ENCODE measurements at regions not wholly inside any gene's neighbourhood (a gene's known extent, or its start where the extent isn't known, plus 50 kb on each side); places are given as distances from the start of the nearest gene placed in this dataset.

DNA sequence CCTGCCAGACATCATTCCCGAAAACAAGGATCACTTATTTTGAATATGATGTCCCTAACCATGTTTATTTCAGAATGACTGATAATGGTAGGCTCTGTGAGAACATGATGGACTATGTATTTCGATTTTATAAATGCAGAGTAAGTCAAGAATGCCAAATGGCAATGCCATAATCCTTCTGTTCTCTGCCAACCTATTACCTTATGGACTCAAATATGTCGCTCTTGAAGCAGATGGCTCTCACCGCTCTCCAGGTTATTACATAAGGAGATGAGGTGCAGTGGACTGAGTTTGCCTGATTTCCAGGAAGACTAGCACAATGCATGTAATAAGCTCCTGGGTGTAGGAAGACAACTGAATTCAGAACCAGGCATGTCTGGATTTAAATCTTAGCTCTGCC lies 227.2 kb downstream of the BTG1 start:
- no peak for DNase-seq

DNA sequence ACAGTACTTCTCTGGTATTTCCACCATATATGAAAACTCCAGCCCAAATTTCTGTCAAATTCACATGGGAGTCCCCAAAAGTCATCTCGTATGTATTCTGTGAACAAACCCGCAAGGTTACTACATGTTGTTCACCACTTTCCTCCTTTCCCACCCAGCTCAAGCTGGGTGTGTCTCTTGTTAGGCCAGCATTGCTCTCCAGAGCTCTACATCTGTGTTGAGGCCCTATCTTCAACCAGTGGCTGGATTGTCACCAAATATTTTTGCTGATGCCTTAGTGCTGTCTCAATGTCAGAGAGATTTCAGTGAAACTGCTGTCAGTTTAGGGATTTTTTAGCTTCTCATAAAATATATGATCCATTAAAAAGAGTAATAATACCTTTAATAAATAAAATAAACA lies 230.9 kb downstream of the BTG1 start:
- no peak for DNase-seq

DNA sequence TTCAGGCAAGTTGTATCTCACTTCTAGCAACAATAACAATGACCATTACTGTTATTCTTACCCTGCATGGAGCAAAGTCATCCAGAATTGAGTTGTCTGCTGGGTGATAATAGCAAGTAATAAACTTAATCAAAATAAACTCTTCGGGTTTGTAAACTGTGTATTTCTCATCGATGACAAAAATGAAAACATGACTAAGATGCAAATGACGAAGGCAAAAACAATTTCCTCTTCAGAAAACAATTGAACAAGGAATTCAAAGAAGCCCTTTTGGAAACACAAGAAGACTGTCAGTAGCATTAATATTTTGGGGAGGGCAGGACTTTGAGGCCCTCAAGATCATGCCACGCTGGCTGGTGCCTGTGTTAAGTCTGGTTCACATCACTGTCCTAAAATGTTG lies 232.0 kb downstream of the BTG1 start:
- no peak for DNase-seq

DNA sequence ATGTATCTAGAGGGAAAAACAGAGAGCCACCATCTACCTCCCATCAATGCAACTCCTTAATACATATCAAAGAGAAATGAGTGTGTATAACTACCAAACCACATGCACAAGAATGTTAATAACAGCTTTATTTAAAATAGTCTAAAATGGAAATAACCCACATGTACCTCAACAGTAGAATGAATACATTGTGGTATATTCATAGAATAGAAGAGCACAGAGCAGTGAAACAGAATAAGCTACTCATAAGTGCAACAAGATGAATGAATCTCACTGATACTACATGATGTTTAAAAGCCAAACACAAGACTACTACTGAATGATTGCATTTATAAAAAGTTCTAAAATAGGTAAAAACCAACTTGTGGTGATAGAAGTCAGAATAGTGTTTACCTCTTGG lies 232.5 kb downstream of the BTG1 start:
- DNase-seq, result no peak

DNA sequence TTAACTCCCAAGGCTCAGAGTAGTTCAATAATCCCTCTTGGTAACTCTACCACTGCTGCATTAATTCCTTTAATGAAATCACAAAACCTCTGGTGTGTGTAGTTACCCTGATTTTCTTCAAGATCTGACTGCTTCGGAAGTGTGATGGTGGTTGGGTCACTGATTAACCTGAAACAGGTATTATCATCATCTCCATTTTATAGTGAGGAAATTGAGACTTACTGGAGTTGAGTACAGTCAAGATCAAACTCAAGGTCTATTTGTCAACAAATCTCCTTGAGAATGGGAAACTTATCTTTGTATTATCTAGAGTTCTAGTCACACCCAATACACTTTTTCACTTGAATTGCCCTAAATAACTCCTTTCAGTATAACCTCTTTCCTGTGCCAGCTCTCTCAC lies 233.5 kb downstream of the BTG1 start:
- DNase-seq, result no peak

DNA sequence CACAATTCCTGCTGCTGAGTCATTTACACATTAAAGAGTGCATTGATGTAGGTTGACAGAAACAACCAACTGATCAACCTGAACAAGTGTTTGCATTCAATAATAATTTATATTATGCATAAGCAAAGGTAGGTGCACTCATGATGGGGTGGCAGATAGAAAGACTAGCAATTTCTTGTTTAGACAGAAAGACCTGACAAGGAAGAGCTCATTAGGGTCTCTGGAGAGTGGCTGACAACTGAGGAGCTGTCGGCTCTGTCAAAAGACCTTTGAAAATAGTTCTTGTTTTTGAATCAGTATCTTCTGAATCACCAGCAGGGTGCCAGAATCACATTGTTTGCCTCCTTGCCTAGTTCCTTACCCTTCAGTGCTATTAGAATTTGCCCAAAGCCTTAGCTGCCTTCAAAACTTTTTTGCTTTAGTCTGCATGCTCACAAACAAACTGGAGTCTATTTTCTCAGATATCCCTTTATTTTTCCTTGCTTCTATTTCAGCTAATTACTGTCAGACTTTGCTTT lies 234.7 kb downstream of the BTG1 start:
- no peak for DNase-seq

DNA sequence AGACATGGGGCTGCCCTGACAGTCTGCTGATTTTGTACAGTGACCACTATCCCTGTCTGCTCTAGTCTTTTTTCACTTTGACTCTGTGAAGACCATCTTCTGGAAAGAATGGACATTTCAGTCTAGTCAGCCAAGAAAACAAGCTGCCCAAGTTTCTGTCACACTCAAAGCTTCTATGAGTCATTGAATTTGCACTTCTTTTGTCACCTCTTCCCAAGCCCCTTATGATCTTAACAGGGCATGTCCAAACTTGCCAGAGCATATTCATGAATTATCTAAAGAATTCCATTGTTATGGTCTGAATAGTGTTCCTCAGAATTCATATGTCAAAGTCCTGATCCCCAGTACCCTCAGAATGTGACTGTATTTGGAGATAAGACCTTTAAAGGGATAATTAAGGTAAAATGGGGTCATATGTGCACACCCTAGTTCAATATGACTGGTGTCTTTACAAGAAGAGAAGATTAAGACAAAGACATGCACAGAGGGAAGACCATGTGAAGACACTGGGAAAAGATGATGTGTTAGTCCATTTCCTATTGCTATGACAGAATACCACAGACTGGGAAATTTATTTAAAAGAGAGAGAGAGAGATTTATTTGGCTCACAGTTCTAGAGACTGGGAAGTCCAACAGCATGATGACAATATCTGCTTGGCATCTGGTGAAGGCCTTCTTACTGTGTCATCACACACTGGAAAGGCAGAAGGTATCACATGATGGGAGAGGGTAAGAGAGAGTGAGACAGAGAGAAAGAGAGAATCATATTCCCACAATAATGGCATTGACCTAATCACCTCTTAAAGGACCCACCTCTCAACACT lies 242.6 kb downstream of the BTG1 start:
- no peak for DNase-seq

DNA sequence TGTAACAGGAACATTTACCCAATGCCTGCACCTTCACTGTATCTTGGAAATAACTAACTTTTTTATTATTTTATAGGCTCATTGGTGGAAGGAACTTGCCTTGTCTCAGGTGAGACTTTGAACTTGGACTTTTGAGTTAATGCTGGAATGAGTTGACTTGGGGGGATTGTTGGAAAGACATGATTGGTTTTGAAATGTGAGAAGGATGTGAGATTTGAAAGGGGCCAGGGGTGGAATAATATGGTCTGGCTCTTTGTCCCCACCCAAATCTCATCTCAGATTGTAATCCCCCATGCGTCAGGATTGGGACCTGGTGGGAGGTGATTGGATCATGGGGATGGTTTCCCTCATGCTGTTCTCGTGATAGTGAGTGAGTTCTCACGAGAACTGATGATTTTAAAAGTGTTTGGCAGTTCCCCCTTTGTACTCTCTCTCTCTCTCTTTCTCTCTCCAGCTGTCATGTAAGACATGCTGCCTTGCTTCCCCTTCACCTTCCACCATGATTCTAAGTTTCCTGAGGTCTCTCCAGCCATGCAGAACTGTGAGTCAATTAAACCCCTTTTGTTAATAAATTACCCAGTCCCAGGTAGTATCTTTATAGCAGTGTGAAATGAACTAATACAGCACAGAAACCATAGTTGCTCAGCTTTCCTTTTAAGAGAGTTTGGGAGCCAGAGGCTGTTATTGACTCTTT lies 244.1 kb downstream of the BTG1 start:
- DNase-seq, result no peak

DNA sequence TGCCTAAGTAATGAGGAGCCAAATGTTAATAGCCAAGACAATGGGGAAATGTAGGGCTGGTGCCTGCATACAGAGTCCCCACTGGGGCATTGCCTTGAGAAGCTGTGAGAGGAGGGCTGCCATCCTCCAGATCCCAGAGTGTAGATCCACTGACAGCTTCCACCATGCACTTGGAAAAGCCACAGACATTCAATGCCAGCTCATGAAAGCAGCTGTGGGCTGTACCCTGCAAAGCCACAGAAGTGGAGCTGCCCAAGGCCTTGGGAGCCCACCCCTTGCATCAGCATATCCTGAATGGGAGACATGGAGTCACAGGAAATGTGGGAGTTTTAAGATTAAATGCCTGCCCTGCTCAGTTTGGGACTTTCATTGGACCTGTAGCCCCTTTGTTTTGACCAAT lies 244.7 kb downstream of the BTG1 start:
- no peak for DNase-seq

DNA sequence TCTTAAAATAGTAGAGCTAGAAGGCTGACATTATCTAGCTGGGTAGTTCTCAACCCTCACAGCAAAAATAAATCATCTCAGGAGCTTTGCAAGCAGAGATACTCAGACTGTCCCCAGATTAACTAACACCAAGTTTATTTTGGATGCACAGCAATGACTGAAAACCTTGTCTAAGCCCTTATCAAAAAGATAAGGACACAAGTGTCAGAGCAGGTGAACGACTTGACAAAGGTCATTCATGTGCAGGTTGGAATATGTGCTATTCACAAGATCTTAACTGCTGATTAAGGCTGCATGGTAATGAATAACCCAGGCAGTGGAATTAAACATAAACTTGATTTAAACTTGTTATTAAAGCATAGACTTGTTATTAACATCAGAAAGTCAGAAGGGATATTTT lies 246.6 kb downstream of the BTG1 start:
- DNase-seq, result no peak

DNA sequence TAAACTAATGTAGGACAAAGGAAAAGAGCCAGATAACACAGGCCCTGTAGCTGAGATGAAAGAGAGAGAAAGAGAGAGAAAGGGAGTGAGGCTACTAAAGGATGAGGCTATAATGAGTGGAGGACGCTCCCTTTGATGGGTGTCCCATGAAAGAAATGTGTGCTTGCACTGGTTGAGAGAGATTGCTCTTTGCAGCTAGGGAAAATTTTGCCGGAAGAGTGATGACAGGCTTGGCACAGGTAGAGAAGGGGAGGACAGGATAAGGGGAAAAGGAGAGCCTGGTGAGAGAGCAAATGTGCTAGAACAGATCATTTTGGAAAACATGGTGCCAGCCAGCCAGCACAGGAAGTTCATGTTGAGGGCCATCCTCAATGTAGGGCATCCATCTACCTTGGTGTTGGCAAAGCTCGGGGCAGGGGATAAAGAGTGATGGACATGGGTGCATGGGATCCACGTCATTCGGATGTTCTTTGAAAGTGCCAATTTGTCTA lies 248.6 kb downstream of the BTG1 start:
- no peak for DNase-seq

DNA sequence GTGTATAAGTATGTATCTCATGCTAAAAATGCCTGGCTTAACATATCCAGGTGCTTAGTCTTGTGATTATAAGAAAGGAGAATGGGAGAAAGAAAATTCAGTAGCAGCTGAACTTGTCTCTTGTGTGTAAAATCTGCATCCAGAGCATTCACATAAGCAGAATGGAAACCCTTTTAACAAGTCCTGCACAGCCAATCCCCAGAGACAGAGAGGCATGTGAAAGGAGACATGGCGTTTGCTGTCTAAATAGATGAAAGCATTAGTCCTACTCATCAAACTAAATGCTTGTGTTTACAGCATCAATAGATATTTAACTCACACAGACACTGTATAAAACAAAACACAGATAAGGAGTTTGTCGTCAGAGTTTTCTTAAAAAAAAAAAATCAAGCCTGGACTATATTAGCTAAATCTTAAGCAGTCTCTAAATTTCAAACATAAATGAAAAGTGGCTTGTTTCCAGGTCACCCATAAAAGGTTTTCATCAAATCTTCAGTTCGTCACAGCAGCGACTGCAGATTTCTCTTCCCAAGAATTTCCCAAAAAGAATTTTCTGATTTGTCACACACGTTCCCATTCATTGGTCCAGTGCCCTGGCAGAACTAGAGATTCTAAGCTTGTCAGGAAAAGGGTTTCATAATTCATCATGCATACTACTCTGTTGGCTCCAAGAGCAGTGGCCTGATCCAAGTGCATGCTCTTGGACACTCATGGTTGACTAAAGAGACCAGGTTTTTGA lies 249.2 kb downstream of the BTG1 start:
- DNase-seq, result no peak

DNA sequence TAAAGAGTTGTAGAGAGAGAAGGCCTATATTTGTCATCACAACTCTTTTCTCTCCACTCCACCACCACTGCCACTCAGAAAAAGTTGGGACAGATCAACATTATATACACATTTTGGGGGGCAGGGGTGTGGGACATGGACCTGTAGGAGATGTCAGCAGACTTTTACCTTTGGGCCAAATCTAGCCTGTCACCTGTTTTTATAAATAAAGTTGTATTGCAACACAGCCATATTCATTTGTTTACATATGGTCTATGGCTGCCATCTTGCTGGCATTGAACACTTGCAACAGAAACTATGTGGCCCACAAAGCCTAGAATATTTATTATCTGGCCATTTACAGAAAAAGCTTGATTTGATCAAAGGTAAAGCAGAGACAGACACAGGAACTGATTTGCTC lies 250.7 kb downstream of the BTG1 start:
- no peak for DNase-seq

DNA sequence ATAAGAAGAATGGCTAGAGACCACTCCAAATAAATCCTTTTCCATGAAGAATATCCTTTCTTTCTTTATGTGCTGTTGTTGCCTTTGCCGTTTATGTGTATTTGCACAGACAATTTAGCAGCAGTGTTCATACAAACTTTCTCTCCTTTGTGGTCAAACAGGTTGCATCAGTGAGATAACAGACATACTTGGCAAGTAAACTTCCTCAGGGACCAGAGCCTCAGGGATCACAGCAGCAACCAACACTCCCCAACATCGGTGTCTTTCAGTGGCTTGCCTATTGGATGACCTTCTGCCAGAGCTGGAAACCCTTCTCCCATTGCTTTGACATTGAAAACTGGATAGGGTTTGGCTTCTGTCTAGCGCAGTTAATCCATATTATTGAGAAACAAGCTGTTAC lies 252.2 kb downstream of the BTG1 start:
- no peak for DNase-seq

DNA sequence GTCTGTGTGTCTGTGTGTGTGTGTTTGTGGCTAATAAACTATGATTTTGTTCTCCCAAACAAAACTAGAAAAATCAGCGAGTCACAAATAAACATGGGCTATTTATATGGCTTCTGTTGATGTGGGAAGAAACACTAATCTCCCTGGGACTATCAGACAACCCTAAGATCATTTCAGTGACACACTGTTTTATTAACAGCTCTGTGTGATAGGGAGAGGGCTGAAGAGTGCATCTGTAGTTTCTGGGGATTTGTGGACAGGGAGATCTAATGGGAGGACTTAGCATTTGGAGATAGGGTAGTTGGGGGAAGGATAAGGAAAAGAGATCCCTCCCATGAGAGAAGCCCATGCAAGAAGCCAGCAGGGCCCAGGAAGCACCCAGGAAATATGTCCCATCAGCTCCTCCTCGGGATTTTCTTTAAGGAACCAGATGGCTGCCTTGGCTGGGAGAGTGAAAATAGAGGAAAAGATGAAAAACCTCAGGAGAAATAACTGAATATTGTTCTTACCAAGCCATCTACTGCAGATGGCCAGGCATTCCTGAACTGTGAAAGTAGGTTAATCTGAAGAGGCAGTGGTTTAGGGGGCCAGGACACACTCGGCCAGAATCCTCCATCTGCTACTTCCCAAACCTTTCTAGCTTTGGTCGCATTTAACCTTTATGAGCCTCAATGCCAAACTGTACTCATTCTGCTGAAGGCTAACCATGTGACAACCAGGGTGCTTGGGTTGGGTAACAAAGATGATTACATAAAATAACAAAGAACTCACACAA lies 253.4 kb downstream of the BTG1 start:
- no peak for DNase-seq

DNA sequence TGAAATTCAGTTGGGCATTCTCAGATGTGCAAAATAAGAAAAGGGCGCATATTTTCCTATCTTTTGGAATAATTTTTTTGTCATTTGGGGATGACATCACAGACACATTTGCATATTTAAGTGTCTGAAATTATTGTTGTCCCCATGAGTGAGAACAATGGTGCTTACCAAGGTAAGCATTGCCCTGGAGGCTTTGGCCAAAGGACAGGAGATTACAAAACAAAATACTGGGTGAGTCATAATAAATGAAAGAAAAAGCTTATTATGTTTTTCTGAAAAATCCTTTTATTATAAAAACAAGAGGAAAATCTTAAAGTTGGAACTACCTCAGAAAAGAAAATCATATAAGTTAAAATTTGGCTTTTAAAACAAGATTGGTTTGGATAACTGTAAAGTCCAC lies 254.9 kb downstream of the BTG1 start:
- DNase-seq, result no peak

DNA sequence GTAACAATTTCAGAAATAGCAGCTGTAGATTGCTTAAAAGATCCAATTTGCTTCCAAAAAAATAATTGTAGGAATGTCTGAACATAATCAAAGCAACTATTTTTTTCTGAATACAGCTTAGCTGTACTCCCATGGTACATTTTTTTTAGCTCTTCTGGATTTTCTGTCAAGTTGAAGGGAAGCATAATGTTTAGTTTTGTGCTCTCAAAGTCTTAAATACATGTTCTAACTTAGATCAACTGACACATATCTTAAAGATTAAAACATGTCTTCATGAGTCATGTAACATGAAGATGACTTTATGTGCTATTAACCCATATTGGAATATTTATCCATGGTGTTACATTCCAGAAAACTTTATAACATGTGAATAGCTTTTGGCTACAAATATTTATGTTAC lies 255.7 kb downstream of the BTG1 start:
- DNase-seq, result no peak

DNA sequence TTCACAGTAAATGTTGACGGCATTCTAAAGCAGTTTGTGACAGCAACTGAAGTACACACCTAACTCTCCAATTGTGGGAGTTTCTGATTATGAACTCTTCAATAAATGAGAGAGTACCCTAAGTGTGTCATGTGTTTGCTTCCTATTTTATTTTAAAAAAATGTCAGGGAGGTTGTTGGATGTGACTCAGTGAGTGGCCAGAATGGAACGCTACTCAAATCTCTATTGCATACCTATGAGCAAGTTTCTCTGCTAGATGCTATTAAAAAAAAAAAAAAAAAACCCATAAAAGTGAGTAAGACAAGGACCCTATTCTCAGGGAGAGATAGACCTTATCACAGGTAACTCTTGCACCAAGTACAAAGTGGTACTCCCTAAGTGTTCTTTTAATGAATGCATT lies 256.6 kb downstream of the BTG1 start:
- no peak for DNase-seq

DNA sequence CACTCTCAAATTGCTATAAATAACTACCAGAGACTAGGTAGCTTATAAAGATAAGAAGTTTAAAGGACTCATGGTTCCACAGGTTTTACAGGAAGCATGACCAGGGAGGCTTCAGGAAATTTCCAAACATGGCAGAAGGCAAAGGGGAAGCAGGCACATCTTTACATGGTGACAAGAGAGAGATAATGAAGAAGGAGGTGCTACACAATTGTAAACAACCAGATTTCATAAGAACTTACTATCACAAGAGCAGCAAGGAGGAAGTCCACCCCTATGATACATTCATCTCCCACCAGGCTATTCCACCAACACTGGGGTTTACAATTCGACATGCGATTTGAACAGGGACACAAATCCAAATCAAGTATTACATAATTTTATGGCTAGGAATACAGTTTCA lies 257.7 kb downstream of the BTG1 start:
- no peak for DNase-seq

DNA sequence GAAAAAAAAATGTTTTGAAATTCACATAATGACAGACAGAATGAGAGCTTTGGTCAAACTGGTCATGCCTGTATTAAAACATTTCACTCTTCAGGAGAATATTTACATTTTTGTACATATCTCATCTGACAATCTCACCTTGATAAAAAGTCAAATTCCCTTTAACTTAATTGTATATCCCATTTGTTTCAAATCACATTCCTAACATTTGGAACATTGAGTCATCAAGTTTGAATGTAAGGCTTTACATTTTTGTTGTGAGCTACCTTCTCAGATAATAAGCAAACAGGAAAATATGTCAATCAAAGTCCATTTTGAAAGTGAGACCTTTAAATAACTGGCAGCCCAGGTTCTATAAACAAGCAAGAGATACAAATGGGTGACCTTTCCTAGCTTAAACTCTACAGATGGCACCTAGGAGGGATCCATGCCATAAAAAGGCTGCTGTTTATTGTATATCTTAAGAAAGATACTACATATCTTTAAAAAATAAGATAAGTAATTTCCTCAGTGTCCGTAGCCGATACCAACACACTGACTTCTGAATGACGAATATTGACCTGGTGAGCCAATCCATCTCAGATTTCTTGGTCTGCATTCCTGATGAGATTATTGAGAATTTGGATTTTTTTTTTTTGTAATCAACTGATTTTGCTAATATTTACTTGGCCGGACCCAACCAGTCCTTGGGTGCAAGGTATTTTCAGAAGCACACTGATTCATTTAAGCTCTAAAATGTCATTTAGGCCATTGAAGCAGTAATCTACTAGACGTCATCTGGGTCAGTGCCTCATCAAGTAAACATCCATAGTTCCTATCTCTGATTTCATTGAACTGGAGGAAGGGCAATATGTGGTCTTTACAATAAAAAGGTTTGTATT lies 259.6 kb downstream of the BTG1 start:
- no peak for DNase-seq

DNA sequence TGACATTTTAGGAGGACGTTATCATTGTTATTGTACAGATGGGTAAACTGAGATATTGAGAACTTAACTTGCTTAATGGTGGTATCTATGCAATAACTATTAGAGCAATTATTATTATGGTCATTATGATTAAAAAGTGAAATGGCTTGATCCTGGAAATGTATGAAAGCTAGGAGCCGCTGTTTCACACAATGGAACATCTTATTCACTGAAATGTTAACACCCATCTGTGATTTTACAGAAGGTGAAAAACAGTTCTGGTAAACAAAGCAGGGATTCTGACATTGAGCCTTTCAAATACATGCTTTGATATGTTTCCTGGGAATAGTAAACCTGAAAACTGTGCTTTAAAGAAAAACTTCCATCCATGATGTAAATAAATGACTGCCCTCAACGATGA lies 261.4 kb downstream of the BTG1 start:
- DNase-seq, result no peak

DNA sequence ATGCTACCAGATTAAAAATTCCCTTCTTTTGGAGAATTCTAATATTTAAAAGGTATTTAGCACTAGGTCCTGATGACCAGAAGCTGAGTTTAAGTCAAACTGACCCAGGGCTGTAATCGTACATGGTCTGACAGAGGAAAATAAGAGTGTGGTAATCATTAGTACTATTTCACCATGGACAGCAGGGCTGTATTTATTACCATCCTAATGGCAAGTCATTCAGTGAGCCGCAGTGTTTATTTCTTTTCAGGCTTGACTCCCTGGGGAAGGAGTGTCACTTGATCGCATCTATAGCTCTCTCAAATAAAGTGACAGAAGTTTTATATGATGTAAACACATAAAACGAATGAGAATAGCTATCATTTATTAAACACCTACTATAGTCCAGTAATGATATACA lies 261.8 kb downstream of the BTG1 start:
- no peak for DNase-seq
